Islet precursor cell (in vitro differentiated cells): ENCODE measurements at regions not wholly inside any gene's neighbourhood (a gene's known extent, or its start where the extent isn't known, plus 50 kb on each side); places are given as distances from the start of the nearest gene placed in this dataset.

Experiments
- DNase-seq: peaks from one replicate; pipeline ENCODE4 v3.0.0-alpha.2; 2018

- no peak for DNase-seq
Measured at GRCh38 chr1:221637641-221638041, 104.2 kb downstream of the DUSP10 start.

- no peak for DNase-seq
Measured at GRCh38 chr1:221638595-221638994, 103.3 kb downstream of the DUSP10 start.

GRCh38 chr1:221641811-221642210 is 100.1 kb downstream of the DUSP10 start:
- no peak for DNase-seq

GRCh38 chr1:221643404-221644144 is 98.3 kb downstream of the DUSP10 start:
- DNase-seq: no peak

- no peak for DNase-seq
Measured at GRCh38 chr1:221644145-221644448, 97.8 kb downstream of the DUSP10 start.

- no peak for DNase-seq
Measured at GRCh38 chr1:221644663-221645258, 97.1 kb downstream of the DUSP10 start.

- no peak for DNase-seq
Measured at GRCh38 chr1:221648201-221648600, 93.7 kb downstream of the DUSP10 start.
